SK-N-SH treated with all-trans-retinoic acid at 6 μM for 48 hours (cell line): ENCODE measurements at regions not wholly inside any gene's neighbourhood (a gene's known extent, or its start where the extent isn't known, plus 50 kb on each side); places are given as distances from the start of the nearest gene placed in this dataset.
A peak's percentile ranks its signal among the peaks of the same experiment; 100 is the strongest.

Experiments used
- ATAC-seq: fragments of 200-7000 bp; cut with Tn5 transposase; 3 replicates; pipeline ENCODE4 v1.9.1; 2020; ENCODE audit warnings: mild to moderate bottlenecking, moderate library complexity
- BACH2 ChIP-seq: fragments of 250-450 bp; sonication (Bioruptor Pico); IDR thresholded peaks from 2 replicates; pipeline ENCODE4 v1.9.0; 2021; ENCODE audit warnings: mild to moderate bottlenecking, borderline replicate concordance
- ESRRG ChIP-seq: fragments of 250-450 bp; sonication (Bioruptor Pico); IDR thresholded peaks from 2 replicates; pipeline ENCODE4 v1.6.1; 2021; ENCODE audit warnings: mild to moderate bottlenecking
- GLIS3 ChIP-seq: fragments of 250-450 bp; sonication (Bioruptor Pico); IDR thresholded peaks from 2 replicates; pipeline ENCODE4 v1.5.0; 2020; ENCODE audit warnings: mild to moderate bottlenecking, moderate library complexity
- ISL1 ChIP-seq: fragments of 250-450 bp; sonication (Bioruptor Pico); IDR thresholded peaks from 2 replicates; pipeline ENCODE4 v2.1.2; 2022; ENCODE audit warnings: mild to moderate bottlenecking, moderate library complexity
- OSR1 ChIP-seq: fragments of 250-450 bp; sonication (Bioruptor Pico); IDR thresholded peaks from 2 replicates; pipeline ENCODE4 v1.8.0; 2022; ENCODE audit warnings: moderate library complexity, mild to moderate bottlenecking, inconsistent platforms
- PPARA ChIP-seq: fragments of 250-450 bp; sonication (Bioruptor Pico); IDR thresholded peaks from 2 replicates; pipeline ENCODE4 v1.5.0; 2020; ENCODE audit warnings: mild to moderate bottlenecking, borderline replicate concordance
- RARB ChIP-seq: fragments of 250-450 bp; sonication (Bioruptor Pico); IDR thresholded peaks from 2 replicates; pipeline ENCODE4 v1.8.0; 2021; ENCODE audit warnings: mild to moderate bottlenecking, moderate library complexity
- SNAI2 ChIP-seq: fragments of 250-450 bp; sonication (Bioruptor Pico); IDR thresholded peaks from 2 replicates; pipeline ENCODE4 v1.5.0; 2020; ENCODE audit warnings: mild to moderate bottlenecking, moderate library complexity
- TCF4 ChIP-seq: fragments of 250-450 bp; sonication (Bioruptor Pico); IDR thresholded peaks from 2 replicates; pipeline ENCODE4 v1.8.0; 2021; ENCODE audit warnings: mild to moderate bottlenecking, moderate library complexity, borderline replicate concordance
- TOX ChIP-seq: fragments of 250-450 bp; sonication (Bioruptor Pico); IDR thresholded peaks from 2 replicates; pipeline ENCODE4 v1.8.0; 2021; ENCODE audit warnings: mild to moderate bottlenecking, moderate library complexity, borderline replicate concordance
- ZC3H10 ChIP-seq: fragments of 250-450 bp; sonication (Bioruptor Pico); IDR thresholded peaks from 2 replicates; pipeline ENCODE4 v1.5.1; 2021; ENCODE audit warnings: mild to moderate bottlenecking, moderate library complexity
- ZFP30 ChIP-seq: fragments of 450-650 bp; formaldehyde crosslinking; IDR thresholded peaks from 2 replicates; pipeline ENCODE4 v1.5.0; 2022; ENCODE audit warnings: mild to moderate bottlenecking, moderate library complexity
- ZNF565 ChIP-seq: fragments of 450-650 bp; formaldehyde crosslinking; conservative IDR thresholded peaks from 2 replicates; pipeline ENCODE4 v1.5.0; 2020; ENCODE audit warnings: low read depth, mild to moderate bottlenecking, moderate library complexity
- ZNF70 ChIP-seq: fragments of 450-650 bp; formaldehyde crosslinking; IDR thresholded peaks from 2 replicates; pipeline ENCODE4 v1.5.0; 2020; ENCODE audit warnings: mild to moderate bottlenecking, moderate library complexity
- ZNF8 ChIP-seq: fragments of 450-650 bp; formaldehyde crosslinking; IDR thresholded peaks from 2 replicates; pipeline ENCODE4 v1.5.0; 2020; ENCODE audit warnings: mild to moderate bottlenecking, moderate library complexity
- TF ChIP-seq, protein P1 (sequence below): fragments of 250-450 bp; sonication (Bioruptor Pico); IDR thresholded peaks from 2 replicates; pipeline ENCODE4 v1.5.1; 2020; ENCODE audit warnings: low read depth, mild to moderate bottlenecking, moderate library complexity
- TF ChIP-seq, protein P2 (sequence below): fragments of 250-450 bp; sonication (Bioruptor Pico); IDR thresholded peaks from 2 replicates; pipeline ENCODE4 v1.8.0; 2021; ENCODE audit warnings: low read depth, mild to moderate bottlenecking, moderate library complexity, borderline replicate concordance
- TF ChIP-seq, protein P3 (sequence below): fragments of 250-450 bp; sonication (Bioruptor Pico); IDR thresholded peaks from 2 replicates; pipeline ENCODE4 v1.5.1; 2021; ENCODE audit warnings: mild to moderate bottlenecking, moderate library complexity
- TF ChIP-seq, protein P4 (sequence below): fragments of 250-450 bp; sonication (Bioruptor Pico); IDR thresholded peaks from 2 replicates; pipeline ENCODE4 v1.5.0; 2020; ENCODE audit warnings: mild to moderate bottlenecking, moderate library complexity
- TF ChIP-seq, protein P5 (sequence below): fragments of 250-450 bp; sonication (Bioruptor Pico); IDR thresholded peaks from 2 replicates; pipeline ENCODE4 v1.8.0; 2020; ENCODE audit warnings: mild to moderate bottlenecking, moderate library complexity, borderline replicate concordance

DNA sequence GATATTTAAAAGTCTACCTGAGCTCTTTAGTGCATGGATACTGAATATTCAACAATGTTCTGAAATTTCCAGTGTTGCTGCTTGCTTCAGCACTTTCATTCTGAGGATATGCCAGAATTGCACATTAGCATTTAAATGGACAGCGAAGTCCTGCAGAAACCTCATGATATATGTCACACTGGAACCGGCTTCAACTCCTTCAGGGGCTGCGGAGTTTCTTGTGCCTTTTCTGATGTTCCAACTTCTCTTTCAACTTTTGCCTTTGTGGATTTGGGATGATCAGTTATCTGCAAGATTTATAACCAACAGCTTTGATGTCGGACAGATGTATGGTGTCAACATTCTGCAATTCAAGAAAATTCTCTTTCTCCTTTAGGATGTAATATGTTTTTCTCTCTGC lies 142.5 kb upstream of the LMNTD1 start:
- no peak for ATAC-seq
- TF ChIP-seq, protein P1, sequence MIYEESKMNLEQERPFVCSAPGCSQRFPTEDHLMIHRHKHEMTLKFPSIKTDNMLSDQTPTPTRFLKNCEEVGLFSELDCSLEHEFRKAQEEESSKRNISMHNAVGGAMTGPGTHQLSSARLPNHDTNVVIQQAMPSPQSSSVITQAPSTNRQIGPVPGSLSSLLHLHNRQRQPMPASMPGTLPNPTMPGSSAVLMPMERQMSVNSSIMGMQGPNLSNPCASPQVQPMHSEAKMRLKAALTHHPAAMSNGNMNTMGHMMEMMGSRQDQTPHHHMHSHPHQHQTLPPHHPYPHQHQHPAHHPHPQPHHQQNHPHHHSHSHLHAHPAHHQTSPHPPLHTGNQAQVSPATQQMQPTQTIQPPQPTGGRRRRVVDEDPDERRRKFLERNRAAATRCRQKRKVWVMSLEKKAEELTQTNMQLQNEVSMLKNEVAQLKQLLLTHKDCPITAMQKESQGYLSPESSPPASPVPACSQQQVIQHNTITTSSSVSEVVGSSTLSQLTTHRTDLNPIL (CRISPR knock-in tag): no peak
- no peak for TF ChIP-seq ZNF8 (CRISPR knock-in tag)
- no peak for TF ChIP-seq ZC3H10 (CRISPR knock-in tag)
- no peak for TF ChIP-seq GLIS3
- TF ChIP-seq OSR1 (CRISPR knock-in tag): no peak
- no peak for TF ChIP-seq TCF4 (CRISPR knock-in tag)
- TF ChIP-seq, protein P2, sequence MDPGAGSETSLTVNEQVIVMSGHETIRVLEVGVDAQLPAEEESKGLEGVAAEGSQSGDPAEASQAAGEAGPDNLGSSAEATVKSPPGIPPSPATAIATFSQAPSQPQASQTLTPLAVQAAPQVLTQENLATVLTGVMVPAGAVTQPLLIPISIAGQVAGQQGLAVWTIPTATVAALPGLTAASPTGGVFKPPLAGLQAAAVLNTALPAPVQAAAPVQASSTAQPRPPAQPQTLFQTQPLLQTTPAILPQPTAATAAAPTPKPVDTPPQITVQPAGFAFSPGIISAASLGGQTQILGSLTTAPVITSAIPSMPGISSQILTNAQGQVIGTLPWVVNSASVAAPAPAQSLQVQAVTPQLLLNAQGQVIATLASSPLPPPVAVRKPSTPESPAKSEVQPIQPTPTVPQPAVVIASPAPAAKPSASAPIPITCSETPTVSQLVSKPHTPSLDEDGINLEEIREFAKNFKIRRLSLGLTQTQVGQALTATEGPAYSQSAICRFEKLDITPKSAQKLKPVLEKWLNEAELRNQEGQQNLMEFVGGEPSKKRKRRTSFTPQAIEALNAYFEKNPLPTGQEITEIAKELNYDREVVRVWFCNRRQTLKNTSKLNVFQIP (CRISPR knock-in tag): no peak
- no peak for TF ChIP-seq ISL1 (CRISPR knock-in tag)
- no peak for TF ChIP-seq ZFP30
- TF ChIP-seq PPARA (CRISPR knock-in tag): no peak
- no peak for TF ChIP-seq TOX (CRISPR knock-in tag)
- TF ChIP-seq, all 23 proteins: peak for 0

DNA sequence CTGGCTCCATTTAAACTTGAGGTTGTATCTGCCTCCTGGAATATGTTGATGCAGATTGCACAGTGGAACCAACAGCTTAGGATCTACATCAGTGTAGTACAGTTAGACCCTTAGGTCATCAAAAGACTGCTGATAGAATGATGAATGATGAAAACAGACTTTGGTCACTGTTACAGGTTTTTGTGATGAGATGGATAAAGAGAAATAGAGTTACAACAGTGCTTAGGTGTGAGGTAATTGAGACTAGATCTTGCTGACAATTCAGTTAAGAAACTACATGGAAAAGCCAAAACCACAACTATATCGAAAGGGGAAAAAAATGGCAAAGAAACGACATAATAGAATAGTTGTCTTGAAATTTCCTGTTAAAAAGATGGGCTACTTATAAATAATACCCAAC lies 145.7 kb upstream of the LMNTD1 start:
- no peak for TF ChIP-seq ZNF565 (CRISPR knock-in tag)
- no peak for TF ChIP-seq BACH2 (CRISPR knock-in tag)
- no peak for TF ChIP-seq TOX (CRISPR knock-in tag)
- no peak for TF ChIP-seq ESRRG (CRISPR knock-in tag)
- no peak for TF ChIP-seq PPARA (CRISPR knock-in tag)
- TF ChIP-seq, protein P3, sequence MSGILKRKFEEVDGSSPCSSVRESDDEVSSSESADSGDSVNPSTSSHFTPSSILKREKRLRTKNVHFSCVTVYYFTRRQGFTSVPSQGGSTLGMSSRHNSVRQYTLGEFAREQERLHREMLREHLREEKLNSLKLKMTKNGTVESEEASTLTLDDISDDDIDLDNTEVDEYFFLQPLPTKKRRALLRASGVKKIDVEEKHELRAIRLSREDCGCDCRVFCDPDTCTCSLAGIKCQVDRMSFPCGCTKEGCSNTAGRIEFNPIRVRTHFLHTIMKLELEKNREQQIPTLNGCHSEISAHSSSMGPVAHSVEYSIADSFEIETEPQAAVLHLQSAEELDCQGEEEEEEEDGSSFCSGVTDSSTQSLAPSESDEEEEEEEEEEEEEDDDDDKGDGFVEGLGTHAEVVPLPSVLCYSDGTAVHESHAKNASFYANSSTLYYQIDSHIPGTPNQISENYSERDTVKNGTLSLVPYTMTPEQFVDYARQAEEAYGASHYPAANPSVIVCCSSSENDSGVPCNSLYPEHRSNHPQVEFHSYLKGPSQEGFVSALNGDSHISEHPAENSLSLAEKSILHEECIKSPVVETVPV: no peak
- TF ChIP-seq GLIS3: no peak
- TF ChIP-seq ZNF8 (CRISPR knock-in tag): no peak
- no peak for TF ChIP-seq ZC3H10 (CRISPR knock-in tag)
- no peak for ATAC-seq

DNA sequence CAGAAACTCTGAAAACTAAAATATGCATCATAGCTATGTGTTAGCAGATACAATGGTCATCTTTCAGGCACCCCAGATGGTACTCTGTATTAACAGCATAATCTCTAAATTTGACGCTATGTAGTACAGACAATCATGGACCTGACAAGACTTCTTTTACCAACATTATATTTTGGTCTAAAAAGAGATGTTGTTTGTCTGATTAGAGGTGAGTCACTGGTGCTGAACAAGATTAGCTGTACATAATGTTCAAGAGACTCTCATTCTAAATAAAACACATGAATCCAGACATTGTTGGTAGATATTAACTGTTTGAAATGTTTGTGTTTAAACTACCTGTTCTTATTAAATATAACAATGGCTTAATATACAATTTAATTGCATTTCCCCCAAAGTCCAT lies 146.4 kb upstream of the LMNTD1 start:
- no peak for TF ChIP-seq OSR1 (CRISPR knock-in tag)
- TF ChIP-seq, protein P4, sequence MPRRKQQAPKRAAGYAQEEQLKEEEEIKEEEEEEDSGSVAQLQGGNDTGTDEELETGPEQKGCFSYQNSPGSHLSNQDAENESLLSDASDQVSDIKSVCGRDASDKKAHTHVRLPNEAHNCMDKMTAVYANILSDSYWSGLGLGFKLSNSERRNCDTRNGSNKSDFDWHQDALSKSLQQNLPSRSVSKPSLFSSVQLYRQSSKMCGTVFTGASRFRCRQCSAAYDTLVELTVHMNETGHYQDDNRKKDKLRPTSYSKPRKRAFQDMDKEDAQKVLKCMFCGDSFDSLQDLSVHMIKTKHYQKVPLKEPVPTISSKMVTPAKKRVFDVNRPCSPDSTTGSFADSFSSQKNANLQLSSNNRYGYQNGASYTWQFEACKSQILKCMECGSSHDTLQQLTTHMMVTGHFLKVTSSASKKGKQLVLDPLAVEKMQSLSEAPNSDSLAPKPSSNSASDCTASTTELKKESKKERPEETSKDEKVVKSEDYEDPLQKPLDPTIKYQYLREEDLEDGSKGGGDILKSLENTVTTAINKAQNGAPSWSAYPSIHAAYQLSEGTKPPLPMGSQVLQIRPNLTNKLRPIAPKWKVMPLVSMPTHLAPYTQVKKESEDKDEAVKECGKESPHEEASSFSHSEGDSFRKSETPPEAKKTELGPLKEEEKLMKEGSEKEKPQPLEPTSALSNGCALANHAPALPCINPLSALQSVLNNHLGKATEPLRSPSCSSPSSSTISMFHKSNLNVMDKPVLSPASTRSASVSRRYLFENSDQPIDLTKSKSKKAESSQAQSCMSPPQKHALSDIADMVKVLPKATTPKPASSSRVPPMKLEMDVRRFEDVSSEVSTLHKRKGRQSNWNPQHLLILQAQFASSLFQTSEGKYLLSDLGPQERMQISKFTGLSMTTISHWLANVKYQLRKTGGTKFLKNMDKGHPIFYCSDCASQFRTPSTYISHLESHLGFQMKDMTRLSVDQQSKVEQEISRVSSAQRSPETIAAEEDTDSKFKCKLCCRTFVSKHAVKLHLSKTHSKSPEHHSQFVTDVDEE: no peak
- TF ChIP-seq, protein P2 (CRISPR knock-in tag): no peak
- TF ChIP-seq TCF4 (CRISPR knock-in tag): no peak
- no peak for TF ChIP-seq ZNF8 (CRISPR knock-in tag)
- TF ChIP-seq, protein P3: no peak
- TF ChIP-seq ESRRG (CRISPR knock-in tag): no peak
- peak; percentile 61 for ATAC-seq

DNA sequence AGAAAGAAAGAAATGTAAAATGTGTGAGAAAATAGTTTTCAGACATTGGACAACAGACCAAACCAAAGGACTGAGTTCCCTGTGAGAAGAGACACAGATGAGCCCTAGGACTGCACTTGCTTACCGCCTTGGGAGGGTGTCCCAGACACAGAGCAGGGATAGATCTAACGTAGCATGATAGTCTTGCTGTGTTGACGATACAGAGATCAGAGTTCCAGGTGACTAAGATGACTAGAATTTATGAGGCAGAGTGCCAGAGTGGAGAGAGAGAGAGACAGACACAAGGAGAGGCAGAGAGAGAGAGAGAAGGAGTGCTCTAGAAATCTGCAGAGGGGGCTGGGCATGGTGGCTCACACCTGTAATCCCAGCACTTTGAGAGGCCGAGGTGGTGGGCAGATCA lies 148.2 kb upstream of the LMNTD1 start:
- TF ChIP-seq, protein P5, sequence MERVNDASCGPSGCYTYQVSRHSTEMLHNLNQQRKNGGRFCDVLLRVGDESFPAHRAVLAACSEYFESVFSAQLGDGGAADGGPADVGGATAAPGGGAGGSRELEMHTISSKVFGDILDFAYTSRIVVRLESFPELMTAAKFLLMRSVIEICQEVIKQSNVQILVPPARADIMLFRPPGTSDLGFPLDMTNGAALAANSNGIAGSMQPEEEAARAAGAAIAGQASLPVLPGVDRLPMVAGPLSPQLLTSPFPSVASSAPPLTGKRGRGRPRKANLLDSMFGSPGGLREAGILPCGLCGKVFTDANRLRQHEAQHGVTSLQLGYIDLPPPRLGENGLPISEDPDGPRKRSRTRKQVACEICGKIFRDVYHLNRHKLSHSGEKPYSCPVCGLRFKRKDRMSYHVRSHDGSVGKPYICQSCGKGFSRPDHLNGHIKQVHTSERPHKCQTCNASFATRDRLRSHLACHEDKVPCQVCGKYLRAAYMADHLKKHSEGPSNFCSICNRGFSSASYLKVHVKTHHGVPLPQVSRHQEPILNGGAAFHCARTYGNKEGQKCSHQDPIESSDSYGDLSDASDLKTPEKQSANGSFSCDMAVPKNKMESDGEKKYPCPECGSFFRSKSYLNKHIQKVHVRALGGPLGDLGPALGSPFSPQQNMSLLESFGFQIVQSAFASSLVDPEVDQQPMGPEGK: no peak
- TF ChIP-seq ESRRG (CRISPR knock-in tag): no peak
- no peak for TF ChIP-seq SNAI2 (CRISPR knock-in tag)
- TF ChIP-seq BACH2 (CRISPR knock-in tag): no peak
- no peak for TF ChIP-seq ZNF70 (CRISPR knock-in tag)
- no peak for TF ChIP-seq RARB
- TF ChIP-seq, protein P3: no peak
- TF ChIP-seq TCF4 (CRISPR knock-in tag): no peak
- TF ChIP-seq PPARA (CRISPR knock-in tag): no peak
- no peak for TF ChIP-seq ZNF565 (CRISPR knock-in tag)
- TF ChIP-seq GLIS3: no peak
- ATAC-seq: peak; percentile 55; the same call in 2 of the 3 replicates
